ENCODE measurements at regions not wholly inside any gene's neighbourhood (a gene's known extent, or its start where the extent isn't known, plus 50 kb on each side); places are given as distances from the start of the nearest gene placed in this dataset.

GRCh38 chr5:166027582-166027981 is 2263.9 kb upstream of the WWC1 start:
- Histone ChIP-seq H3K27me3 (ENCODE audit: insufficient read depth, low read length) (no peaks in the 10 kb centered on the region), H3K36me3 (ENCODE audit: insufficient read depth, low read length) (no peaks in the 10 kb centered on the region), H3K4me2 (ENCODE audit: insufficient read depth, low read length) (no peak overlapping the region), H3K27ac (ENCODE audit: low read depth, low read length) (no peak overlapping the region), H3K9me3 (ENCODE audit: low read depth, low read length) (no peaks in the 10 kb centered on the region), H3K79me2 (ENCODE audit: insufficient read depth, low read length) (no peaks in the 10 kb centered on the region), H3K4me1 (ENCODE audit: insufficient read depth, low read length) (no peaks in the 10 kb centered on the region), H3K4me3 (ENCODE audit: insufficient read depth, low read length) (no peak overlapping the region), H4K20me1 (ENCODE audit: insufficient read depth, low read length) (no peaks in the 10 kb centered on the region), H2AFZ (ENCODE audit: low read length) (no peak overlapping the region)
- no peak for DNase-seq (ENCODE audit: insufficient read length, low spot score, missing footprints)
- no peak for TF ChIP-seq CTCF (IDR thresholded peaks at IDR 0.05; ENCODE audit: extremely low read depth, low read depth, low read length)

DNA sequence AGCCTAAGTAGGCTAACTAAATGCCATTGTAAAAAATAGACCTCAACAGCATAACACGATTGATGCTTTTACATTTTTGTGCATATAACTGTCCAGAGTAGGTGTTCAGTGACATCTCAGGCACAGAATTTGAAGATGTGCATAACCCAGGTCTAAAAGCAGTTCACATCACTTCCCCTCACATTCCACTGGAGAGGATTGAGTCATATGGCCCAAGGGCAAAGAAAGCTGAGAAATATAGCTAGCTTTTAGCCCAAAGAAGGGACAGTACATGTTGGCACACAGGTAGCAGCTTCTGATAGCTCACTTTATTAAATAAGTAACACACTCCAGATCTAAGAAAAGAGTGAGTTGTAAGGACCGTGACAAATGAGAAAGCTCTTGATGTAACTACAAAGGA is 2259.5 kb upstream of the WWC1 start:
- Histone ChIP-seq H3K4me2 (ENCODE audit: insufficient read depth, low read length) (no peak overlapping the region), H3K4me3 (ENCODE audit: insufficient read depth, low read length) (no peak overlapping the region), H3K27me3 (ENCODE audit: insufficient read depth, low read length) (no peaks in the 10 kb centered on the region), H2AFZ (ENCODE audit: low read length) (no peak overlapping the region), H3K9me3 (ENCODE audit: low read depth, low read length) (no peaks in the 10 kb centered on the region), H3K4me1 (ENCODE audit: insufficient read depth, low read length) (no peaks in the 10 kb centered on the region), H3K79me2 (ENCODE audit: insufficient read depth, low read length) (no peaks in the 10 kb centered on the region), H4K20me1 (ENCODE audit: insufficient read depth, low read length) (no peaks in the 10 kb centered on the region), H3K27ac (ENCODE audit: low read depth, low read length) (no peak overlapping the region), H3K36me3 (ENCODE audit: insufficient read depth, low read length) (no peaks in the 10 kb centered on the region)
- no peak for DNase-seq (ENCODE audit: insufficient read length, low spot score, missing footprints)
- no peak for TF ChIP-seq CTCF (IDR thresholded peaks at IDR 0.05; ENCODE audit: extremely low read depth, low read depth, low read length)

DNA sequence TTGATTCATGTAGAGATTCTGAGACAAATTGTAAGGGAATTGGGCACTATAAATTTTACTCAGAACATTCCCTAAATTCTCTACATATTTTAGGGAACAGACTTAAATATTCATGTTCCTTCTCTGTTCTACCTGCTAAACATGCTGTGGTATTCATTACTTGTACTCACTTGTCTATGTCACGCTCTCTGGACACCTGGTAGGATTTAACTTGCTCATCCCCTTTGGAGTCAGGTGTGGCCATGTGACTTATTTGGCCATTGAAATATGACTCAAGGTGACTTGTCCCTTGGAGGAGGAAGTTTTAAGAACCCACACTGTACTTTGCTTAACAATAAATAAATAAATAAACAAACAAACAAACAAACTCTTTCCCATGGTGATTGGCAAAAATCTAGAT is 2258.8 kb upstream of the WWC1 start:
- Histone ChIP-seq H3K27me3 (ENCODE audit: insufficient read depth, low read length) (no peaks in the 10 kb centered on the region), H4K20me1 (ENCODE audit: insufficient read depth, low read length) (no peaks in the 10 kb centered on the region), H2AFZ (ENCODE audit: low read length) (no peak overlapping the region), H3K4me1 (ENCODE audit: insufficient read depth, low read length) (no peaks in the 10 kb centered on the region), H3K4me2 (ENCODE audit: insufficient read depth, low read length) (no peak overlapping the region), H3K9me3 (ENCODE audit: low read depth, low read length) (no peaks in the 10 kb centered on the region), H3K4me3 (ENCODE audit: insufficient read depth, low read length) (no peak overlapping the region), H3K79me2 (ENCODE audit: insufficient read depth, low read length) (no peaks in the 10 kb centered on the region), H3K36me3 (ENCODE audit: insufficient read depth, low read length) (no peaks in the 10 kb centered on the region), H3K27ac (ENCODE audit: low read depth, low read length) (no peak overlapping the region)
- no peak for TF ChIP-seq CTCF (IDR thresholded peaks at IDR 0.05; ENCODE audit: extremely low read depth, low read depth, low read length)
- DNase-seq (ENCODE audit: insufficient read length, low spot score, missing footprints), result no peak

DNA sequence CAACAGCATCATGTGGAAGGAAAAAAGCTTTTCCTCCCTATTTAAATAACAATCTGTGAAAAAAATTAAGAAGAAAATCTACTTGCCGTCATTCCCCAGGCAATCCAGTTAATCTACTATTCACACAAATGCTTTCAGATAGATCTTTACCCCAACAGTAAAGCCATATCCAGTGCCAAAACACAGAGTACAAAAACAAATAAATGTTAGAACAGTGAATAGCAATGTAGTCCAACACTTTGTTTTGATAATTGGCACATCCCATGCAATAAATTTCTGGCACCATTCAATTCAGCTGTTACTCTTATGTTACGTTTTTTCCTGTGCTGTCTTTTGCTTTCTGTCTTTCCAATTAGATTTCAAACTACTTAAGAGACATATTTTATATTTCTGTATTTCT is 2245.5 kb upstream of the WWC1 start:
- Histone ChIP-seq H2AFZ (ENCODE audit: low read length) (no peak overlapping the region), H4K20me1 (ENCODE audit: insufficient read depth, low read length) (no peaks in the 10 kb centered on the region), H3K27ac (ENCODE audit: low read depth, low read length) (no peak overlapping the region), H3K36me3 (ENCODE audit: insufficient read depth, low read length) (no peaks in the 10 kb centered on the region), H3K4me2 (ENCODE audit: insufficient read depth, low read length) (no peak overlapping the region), H3K9me3 (ENCODE audit: low read depth, low read length) (no peaks in the 10 kb centered on the region), H3K27me3 (ENCODE audit: insufficient read depth, low read length) (no peaks in the 10 kb centered on the region), H3K79me2 (ENCODE audit: insufficient read depth, low read length) (no peaks in the 10 kb centered on the region), H3K4me3 (ENCODE audit: insufficient read depth, low read length) (no peak overlapping the region), H3K4me1 (ENCODE audit: insufficient read depth, low read length) (no peaks in the 10 kb centered on the region)
- DNase-seq (ENCODE audit: insufficient read length, low spot score, missing footprints), result no peak
- no peak for TF ChIP-seq CTCF (IDR thresholded peaks at IDR 0.05; ENCODE audit: extremely low read depth, low read depth, low read length)
